ENCODE measurements at regions not wholly inside any gene's neighbourhood (a gene's known extent, or its start where the extent isn't known, plus 50 kb on each side); places are given as distances from the start of the nearest gene placed in this dataset.
A peak's percentile ranks its signal among the peaks of the same experiment; 100 is the strongest.

DNA sequence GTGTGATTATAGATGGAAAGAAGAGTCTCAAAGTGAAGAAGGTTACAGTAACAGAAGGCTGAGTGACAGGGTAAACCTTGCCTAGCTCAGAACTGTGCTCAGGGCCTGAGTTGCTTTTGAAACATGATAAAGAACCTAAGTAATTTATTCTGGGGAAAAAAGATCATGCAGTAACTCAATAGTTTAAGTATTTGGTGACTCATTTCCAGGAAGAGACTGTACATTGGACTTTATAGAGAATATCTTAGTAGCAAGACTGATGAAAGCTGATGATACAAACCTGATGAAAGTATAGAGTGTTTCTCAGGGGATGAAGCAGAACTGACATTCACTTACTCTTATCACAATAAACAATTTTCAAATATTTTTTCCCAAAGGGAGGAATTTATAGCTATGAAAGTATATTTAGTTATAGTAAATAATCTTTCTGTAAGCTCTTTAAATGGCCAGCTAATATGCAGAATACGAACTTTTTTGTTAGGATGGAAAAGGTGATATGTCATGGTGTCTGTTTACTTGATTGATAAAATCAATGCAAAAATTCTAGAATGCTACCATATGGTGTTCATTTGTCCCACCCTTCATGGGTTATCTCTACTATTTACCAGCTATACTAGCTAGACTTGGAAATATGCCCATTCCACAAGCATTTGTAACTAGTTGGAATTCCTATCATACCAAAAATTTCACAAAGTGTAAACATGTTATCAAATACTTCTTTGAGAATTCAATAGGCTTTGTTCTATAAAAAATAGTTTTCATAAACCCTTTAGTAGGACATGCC lies 1265.5 kb upstream of the ACVR2A start:
- no peak overlapping the region for H3K14ac ChIP-seq (ENCODE audit: low read length in 2 of 2)
- no peak overlapping the region for H2BK12ac ChIP-seq (ENCODE audit: low read length in 2 of 2)
- H4K8ac ChIP-seq (ENCODE audit: low read length) = no peak overlapping the region
- no peak overlapping the region for H2AK5ac ChIP-seq (ENCODE audit: low read length, severe bottlenecking)
- H2BK120ac ChIP-seq (ENCODE audit: low read depth, low read length) = no peak overlapping the region
- 50% methylated on average over 1 of the region's 1 CpG for WGBS
- H3K4me3 ChIP-seq (ENCODE audit: insufficient read depth in 1 of 2, low read depth in 1 of 2, low read length in 2 of 2) = no peak overlapping the region
- no peaks in the 10 kb centered on the region for H3K36me3 ChIP-seq (ENCODE audit: control insufficient read depth in 1 of 2, insufficient read depth in 2 of 2, low read depth in 1 of 2, low read length in 2 of 2)
- H4K91ac ChIP-seq (ENCODE audit: low read length) = no peak overlapping the region
- H3K4me2 ChIP-seq (ENCODE audit: low read length, poor library complexity, severe bottlenecking) = no peak overlapping the region
- H3K23ac ChIP-seq (ENCODE audit: low read length in 2 of 2) = no peak overlapping the region
- peaks cover 1% of the 10 kb centered on the region for H3K4me1 ChIP-seq (ENCODE audit: control insufficient read depth, insufficient read depth, low read depth, low read length)
- no peak overlapping the region for H3K4ac ChIP-seq (ENCODE audit: low read depth in 1 of 2, low read length in 2 of 2)
- no peaks in the 10 kb centered on the region for H3K79me1 ChIP-seq (replicated peaks; ENCODE audit: low read length, poor library complexity, severe bottlenecking)
- H3K9me3 ChIP-seq (ENCODE audit: control insufficient read depth, low read length) = no peaks in the 10 kb centered on the region
- H3K27me3 ChIP-seq (ENCODE audit: control insufficient read depth in 1 of 2, insufficient read depth in 1 of 2, low read length in 2 of 2) = no peaks in the 10 kb centered on the region
- no peak overlapping the region for H3K9ac ChIP-seq (ENCODE audit: low read length)
- H2BK15ac ChIP-seq (ENCODE audit: low read depth, poor library complexity, severe bottlenecking) = no peak overlapping the region
- H2BK5ac ChIP-seq (ENCODE audit: low read depth, low read length, poor library complexity, severe bottlenecking) = no peak overlapping the region
- no peak overlapping the region for H3K18ac ChIP-seq (ENCODE audit: low read depth in 1 of 2, low read length in 2 of 2)
- DNase-seq = peak; percentile 52
- H3K27ac ChIP-seq (ENCODE audit: low read length, poor library complexity, severe bottlenecking) = peak overlapping the region; percentile 65
- H2AFZ ChIP-seq (ENCODE audit: low read depth, low read length) = no peak overlapping the region

DNA sequence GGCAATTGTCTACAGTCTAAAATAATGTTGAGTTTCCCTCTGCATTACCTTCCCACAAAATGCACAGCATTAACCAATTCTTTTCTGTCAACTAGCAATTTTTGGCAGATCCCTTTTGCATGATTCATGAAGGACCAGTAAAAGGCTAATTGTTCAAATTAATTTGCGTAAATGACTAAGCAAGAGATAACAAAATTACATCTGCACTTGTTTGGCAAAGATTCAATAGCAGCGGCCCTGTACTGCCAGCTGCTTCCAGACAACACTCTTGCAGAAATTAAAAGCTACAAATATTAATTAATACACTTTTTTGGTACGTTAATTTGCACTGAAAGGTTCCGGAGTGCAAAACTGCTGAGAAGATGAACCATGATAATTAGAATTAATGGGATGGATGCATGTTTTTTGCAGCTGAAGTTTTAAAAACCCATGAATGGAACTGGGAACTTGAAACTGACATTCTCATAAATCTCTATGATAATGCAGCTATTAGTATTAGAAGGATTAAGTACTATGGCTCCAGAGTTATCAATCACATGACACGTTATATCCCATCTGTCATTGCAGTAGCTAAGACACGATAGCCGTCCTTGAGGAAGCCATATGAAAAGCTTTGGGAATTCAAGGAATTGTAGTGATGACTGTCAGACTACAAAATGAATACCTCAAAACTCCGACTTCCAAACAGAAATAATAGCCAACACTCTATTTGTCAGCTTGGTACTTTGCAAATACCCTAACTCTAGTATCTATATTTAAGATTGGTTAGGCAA lies 1268.3 kb upstream of the ACVR2A start:
- H4K91ac ChIP-seq (ENCODE audit: low read length) = no peak overlapping the region
- H2BK15ac ChIP-seq (ENCODE audit: low read depth, poor library complexity, severe bottlenecking) = no peak overlapping the region
- H3K14ac ChIP-seq (ENCODE audit: low read length in 2 of 2) = no peak overlapping the region
- peak; percentile 39 for DNase-seq
- H3K23ac ChIP-seq (ENCODE audit: low read length in 2 of 2) = no peak overlapping the region
- H2AK5ac ChIP-seq (ENCODE audit: low read length, severe bottlenecking) = no peak overlapping the region
- 54% methylated on average over 4 of the region's 8 CpGs for WGBS
- H2BK12ac ChIP-seq (ENCODE audit: low read length in 2 of 2) = no peak overlapping the region
- no peaks in the 10 kb centered on the region for H3K9me3 ChIP-seq (ENCODE audit: control insufficient read depth, low read length)
- H3K36me3 ChIP-seq (ENCODE audit: control insufficient read depth in 1 of 2, insufficient read depth in 2 of 2, low read depth in 1 of 2, low read length in 2 of 2) = no peaks in the 10 kb centered on the region
- H3K79me1 ChIP-seq (replicated peaks; ENCODE audit: low read length, poor library complexity, severe bottlenecking) = no peaks in the 10 kb centered on the region
- H2BK5ac ChIP-seq (ENCODE audit: low read depth, low read length, poor library complexity, severe bottlenecking) = no peak overlapping the region
- H3K4me2 ChIP-seq (ENCODE audit: low read length, poor library complexity, severe bottlenecking) = no peak overlapping the region
- no peak overlapping the region for H3K4ac ChIP-seq (ENCODE audit: low read depth in 1 of 2, low read length in 2 of 2)
- H4K8ac ChIP-seq (ENCODE audit: low read length) = no peak overlapping the region
- H2AFZ ChIP-seq (ENCODE audit: low read depth, low read length) = no peak overlapping the region
- H3K4me3 ChIP-seq (ENCODE audit: insufficient read depth in 1 of 2, low read depth in 1 of 2, low read length in 2 of 2) = no peak overlapping the region
- no peak overlapping the region for H2BK120ac ChIP-seq (ENCODE audit: low read depth, low read length)
- H3K18ac ChIP-seq (ENCODE audit: low read depth in 1 of 2, low read length in 2 of 2) = no peak overlapping the region
- no peak overlapping the region for H3K9ac ChIP-seq (ENCODE audit: low read length)
- no peaks in the 10 kb centered on the region for H3K27me3 ChIP-seq (ENCODE audit: control insufficient read depth in 1 of 2, insufficient read depth in 1 of 2, low read length in 2 of 2)
- H3K4me1 ChIP-seq (ENCODE audit: control insufficient read depth, insufficient read depth, low read depth, low read length) = peaks cover 1% of the 10 kb centered on the region
- H3K27ac ChIP-seq (ENCODE audit: low read length, poor library complexity, severe bottlenecking) = no peak overlapping the region

DNA sequence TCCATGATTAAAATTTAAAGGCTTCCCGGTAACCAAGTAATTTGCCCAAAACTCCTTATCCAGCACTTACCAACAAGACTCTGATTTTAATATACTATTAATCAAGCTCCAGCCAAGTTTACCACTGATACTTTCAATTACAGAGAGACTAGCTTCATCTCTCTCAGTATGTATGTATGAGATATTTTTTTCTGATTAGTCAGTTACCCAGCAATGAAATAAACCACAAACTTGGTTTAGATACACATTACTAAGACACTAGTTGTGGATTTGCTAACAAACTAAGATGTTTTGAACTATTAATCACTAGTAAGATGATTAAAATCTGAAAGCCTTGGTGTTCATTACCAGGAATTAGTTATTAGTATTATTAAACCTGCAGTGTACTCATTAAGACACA lies 1272.2 kb upstream of the ACVR2A start:
- Histone ChIP-seq H3K27me3 (ENCODE audit: control insufficient read depth in 1 of 2, insufficient read depth in 1 of 2, low read length in 2 of 2) (no peaks in the 10 kb centered on the region), H3K4me3 (ENCODE audit: insufficient read depth in 1 of 2, low read depth in 1 of 2, low read length in 2 of 2) (no peak overlapping the region), H2BK15ac (ENCODE audit: low read depth, poor library complexity, severe bottlenecking) (no peak overlapping the region), H3K79me1 (replicated peaks; ENCODE audit: low read length, poor library complexity, severe bottlenecking) (no peaks in the 10 kb centered on the region), H4K8ac (ENCODE audit: low read length) (no peak overlapping the region), H3K4me2 (ENCODE audit: low read length, poor library complexity, severe bottlenecking) (no peak overlapping the region), H3K14ac (ENCODE audit: low read length in 2 of 2) (no peak overlapping the region), H3K27ac (ENCODE audit: low read length, poor library complexity, severe bottlenecking) (no peak overlapping the region), H3K4me1 (ENCODE audit: control insufficient read depth, insufficient read depth, low read depth, low read length) (no peaks in the 10 kb centered on the region), H3K36me3 (ENCODE audit: control insufficient read depth in 1 of 2, insufficient read depth in 2 of 2, low read depth in 1 of 2, low read length in 2 of 2) (no peaks in the 10 kb centered on the region), H3K9me3 (ENCODE audit: control insufficient read depth, low read length) (no peaks in the 10 kb centered on the region), H3K4ac (ENCODE audit: low read depth in 1 of 2, low read length in 2 of 2) (no peak overlapping the region), H2BK120ac (ENCODE audit: low read depth, low read length) (no peak overlapping the region), H2AK5ac (ENCODE audit: low read length, severe bottlenecking) (no peak overlapping the region), H2BK5ac (ENCODE audit: low read depth, low read length, poor library complexity, severe bottlenecking) (no peak overlapping the region), H2AFZ (ENCODE audit: low read depth, low read length) (no peak overlapping the region), H4K91ac (ENCODE audit: low read length) (no peak overlapping the region), H3K18ac (ENCODE audit: low read depth in 1 of 2, low read length in 2 of 2) (no peak overlapping the region), H3K23ac (ENCODE audit: low read length in 2 of 2) (no peak overlapping the region), H2BK12ac (ENCODE audit: low read length in 2 of 2) (no peak overlapping the region), H3K9ac (ENCODE audit: low read length) (no peak overlapping the region)
- DNase-seq = peak; percentile 34
- WGBS = 100% methylated on average over 1 of the region's 1 CpG

DNA sequence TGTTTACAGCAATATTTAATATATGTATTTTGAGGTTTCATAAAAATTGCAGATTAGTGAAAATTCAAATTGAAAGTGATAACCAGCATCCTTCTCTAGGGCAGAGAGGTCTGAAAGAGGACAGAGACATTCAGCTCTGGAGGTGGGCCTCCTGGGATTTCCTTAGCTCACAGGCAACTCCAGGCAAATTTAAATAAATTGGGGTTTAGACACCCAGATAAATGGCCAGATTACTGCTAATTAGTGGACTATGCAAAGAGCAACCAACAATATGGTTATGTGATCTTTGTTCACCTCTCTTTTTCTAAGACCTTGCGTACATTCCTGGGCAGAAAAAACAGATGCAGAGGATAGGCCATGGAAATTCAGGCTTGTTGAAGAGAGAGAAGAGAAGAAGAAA lies 1282.8 kb upstream of the ACVR2A start:
- no peak overlapping the region for H2AK5ac ChIP-seq (ENCODE audit: low read length, severe bottlenecking)
- H3K23ac ChIP-seq (ENCODE audit: low read length in 2 of 2) = no peak overlapping the region
- no peak overlapping the region for H2BK15ac ChIP-seq (ENCODE audit: low read depth, poor library complexity, severe bottlenecking)
- H2AFZ ChIP-seq (ENCODE audit: low read depth, low read length) = no peak overlapping the region
- H2BK5ac ChIP-seq (ENCODE audit: low read depth, low read length, poor library complexity, severe bottlenecking) = no peak overlapping the region
- no peak overlapping the region for H4K91ac ChIP-seq (ENCODE audit: low read length)
- WGBS = 100% methylated on average over 1 of the region's 1 CpG
- H2BK12ac ChIP-seq (ENCODE audit: low read length in 2 of 2) = no peak overlapping the region
- no peak overlapping the region for H2BK120ac ChIP-seq (ENCODE audit: low read depth, low read length)
- H3K14ac ChIP-seq (ENCODE audit: low read length in 2 of 2) = no peak overlapping the region
- DNase-seq = no peak
- no peaks in the 10 kb centered on the region for H3K79me1 ChIP-seq (replicated peaks; ENCODE audit: low read length, poor library complexity, severe bottlenecking)
- no peak overlapping the region for H3K27ac ChIP-seq (ENCODE audit: low read length, poor library complexity, severe bottlenecking)
- H3K4ac ChIP-seq (ENCODE audit: low read depth in 1 of 2, low read length in 2 of 2) = no peak overlapping the region
- H4K8ac ChIP-seq (ENCODE audit: low read length) = no peak overlapping the region
- H3K27me3 ChIP-seq (ENCODE audit: control insufficient read depth in 1 of 2, insufficient read depth in 1 of 2, low read length in 2 of 2) = no peaks in the 10 kb centered on the region
- H3K9ac ChIP-seq (ENCODE audit: low read length) = no peak overlapping the region
- H3K4me3 ChIP-seq (ENCODE audit: insufficient read depth in 1 of 2, low read depth in 1 of 2, low read length in 2 of 2) = no peak overlapping the region
- no peak overlapping the region for H3K4me2 ChIP-seq (ENCODE audit: low read length, poor library complexity, severe bottlenecking)
- no peaks in the 10 kb centered on the region for H3K4me1 ChIP-seq (ENCODE audit: control insufficient read depth, insufficient read depth, low read depth, low read length)
- H3K36me3 ChIP-seq (ENCODE audit: control insufficient read depth in 1 of 2, insufficient read depth in 2 of 2, low read depth in 1 of 2, low read length in 2 of 2) = no peaks in the 10 kb centered on the region
- no peak overlapping the region for H3K18ac ChIP-seq (ENCODE audit: low read depth in 1 of 2, low read length in 2 of 2)
- H3K9me3 ChIP-seq (ENCODE audit: control insufficient read depth, low read length) = no peaks in the 10 kb centered on the region
